Natural killer cell (primary cell): ENCODE measurements at regions not wholly inside any gene's neighbourhood (a gene's known extent, or its start where the extent isn't known, plus 50 kb on each side); places are given as distances from the start of the nearest gene placed in this dataset.

Source experiments
- ATAC-seq, 3 donors: fragments of 150-1000 bp in 2 of 3; fragments of 200-7000 bp in 1 of 3; cut with Tn5 transposase; 1 replicate in 1 of 3; 2 replicates in 2 of 3; pipeline ENCODE4 v1.10.0; 2021; ENCODE audit warnings: mild to moderate bottlenecking in 2 of 3, moderate library complexity in 2 of 3
- DNase-seq, 2 donors: peaks; one replicate each; pipeline versions ENCODE4 v3.0.0 to v3.0.0-alpha.2; 2013 to 2021; ENCODE audit warnings: mixed read lengths in 1 of 2
- H3K27ac ChIP-seq: one replicate; pipeline ENCODE4 v1.5.1; 2013; ENCODE audit warnings: mild to moderate bottlenecking, low read length
- H3K27me3 ChIP-seq: one replicate; pipeline ENCODE4 v1.6.1; 2013; ENCODE audit warnings: low read length; ENCODE audit not compliant: control insufficient read depth, insufficient read depth
- H3K36me3 ChIP-seq: one replicate; pipeline ENCODE4 v1.6.1; 2013; ENCODE audit warnings: low read length; ENCODE audit not compliant: control insufficient read depth, insufficient read depth
- H3K4me1 ChIP-seq: one replicate; pipeline ENCODE4 v1.6.1; 2013; ENCODE audit warnings: low read length; ENCODE audit not compliant: control insufficient read depth, insufficient read depth
- H3K4me3 ChIP-seq: one replicate; pipeline ENCODE4 v1.5.1; 2013; ENCODE audit warnings: low read length
- H3K9me3 ChIP-seq: one replicate; pipeline ENCODE4 v1.6.1; 2013; ENCODE audit warnings: low read length; ENCODE audit not compliant: control insufficient read depth, insufficient read depth
- H3K27ac Mint-ChIP-seq, 2 donors: one replicate each; pipeline ENCODE4 v1.8.0; 2022; ENCODE audit warnings: mild to moderate bottlenecking in 2 of 2, mixed read lengths in 2 of 2, moderate library complexity in 1 of 2
- H3K27me3 Mint-ChIP-seq, 2 donors: one replicate each; pipeline ENCODE4 v1.8.0; 2022; ENCODE audit warnings: low read depth in 2 of 2, mixed read lengths in 2 of 2
- H3K36me3 Mint-ChIP-seq: one replicate; pipeline ENCODE4 v1.8.0; 2022; ENCODE audit warnings: mixed read lengths
- H3K4me1 Mint-ChIP-seq, 2 donors: one replicate each; pipeline ENCODE4 v1.8.0; 2022; ENCODE audit warnings: mixed read lengths in 2 of 2
- H3K4me3 Mint-ChIP-seq: one replicate; pipeline ENCODE4 v1.8.0; 2022; ENCODE audit warnings: mild to moderate bottlenecking, moderate library complexity, mixed read lengths
- H3K9me3 Mint-ChIP-seq, 2 donors: one replicate each; pipeline ENCODE4 v1.8.0; 2022; ENCODE audit warnings: mixed read lengths in 2 of 2
- CTCF ChIP-seq: fragments of 200-600 bp; IDR thresholded peaks from one replicate; pipeline ENCODE4 v1.8.0; 2022; ENCODE audit warnings: antibody characterized with exemption
- WGBS: methylation state at CpG from one replicate; pipeline ENCODE4 v1.1.7; 2013; ENCODE audit warnings: missing lambda C conversion rate; ENCODE audit not compliant: insufficient coverage; 5-methylcytosine and 5-hydroxymethylcytosine counted together
- intact Hi-C: fragments of 100-400 bp; cut with micrococcal nuclease; formaldehyde crosslinking; loops from one replicate; pipeline ENCODE4 v1.14.2; 2022

- WGBS, result 92% methylated on average over 3 of the region's 3 CpGs
- ATAC-seq, result no peak
- Histone ChIP-seq H3K4me1 (no peaks in the 10 kb centered on the region), H3K4me3 (no peak overlapping the region), H3K9me3 (no peaks in the 10 kb centered on the region), H3K36me3 (no peaks in the 10 kb centered on the region), H3K27ac (no peak overlapping the region), H3K27me3 (no peaks in the 10 kb centered on the region)
- peaks cover 0 to 3% of the 10 kb centered on the region in 2 donors for H3K27me3 Mint-ChIP-seq
- no peaks in the 10 kb centered on the region for H3K36me3 Mint-ChIP-seq
- H3K4me1 Mint-ChIP-seq, result no peaks in the 10 kb centered on the region
- DNase-seq, result no peak
- no peak overlapping the region for H3K4me3 Mint-ChIP-seq
- intact Hi-C loops, result no loop called here
- no peak for TF ChIP-seq CTCF
- no peaks in the 10 kb centered on the region for H3K9me3 Mint-ChIP-seq
- H3K27ac Mint-ChIP-seq, result no peak overlapping the region
These were observed 143.0 kb downstream of the BUB3 start for GRCh38 chr10:123297175-123297574.

GRCh38 chr10:123298583-123298982 is 144.4 kb downstream of the BUB3 start:
- no peaks in the 10 kb centered on the region for H3K9me3 Mint-ChIP-seq
- H3K27ac ChIP-seq, result no peak overlapping the region
- H3K27me3 ChIP-seq, result no peaks in the 10 kb centered on the region
- no peak overlapping the region for H3K4me3 ChIP-seq
- intact Hi-C loops, result no loop called here
- no peaks in the 10 kb centered on the region for H3K4me1 Mint-ChIP-seq
- no peak overlapping the region for H3K27ac Mint-ChIP-seq
- WGBS, result 100% methylated on average over 2 of the region's 5 CpGs
- no peak for TF ChIP-seq CTCF
- H3K4me3 Mint-ChIP-seq, result no peak overlapping the region
- H3K9me3 ChIP-seq, result no peaks in the 10 kb centered on the region
- no peaks in the 10 kb centered on the region for H3K36me3 ChIP-seq
- DNase-seq (no peak), ATAC-seq (no peak)
- H3K4me1 ChIP-seq, result no peaks in the 10 kb centered on the region
- H3K36me3 Mint-ChIP-seq, result no peaks in the 10 kb centered on the region
- peaks cover 3 to 6% of the 10 kb centered on the region in 2 donors for H3K27me3 Mint-ChIP-seq

DNA sequence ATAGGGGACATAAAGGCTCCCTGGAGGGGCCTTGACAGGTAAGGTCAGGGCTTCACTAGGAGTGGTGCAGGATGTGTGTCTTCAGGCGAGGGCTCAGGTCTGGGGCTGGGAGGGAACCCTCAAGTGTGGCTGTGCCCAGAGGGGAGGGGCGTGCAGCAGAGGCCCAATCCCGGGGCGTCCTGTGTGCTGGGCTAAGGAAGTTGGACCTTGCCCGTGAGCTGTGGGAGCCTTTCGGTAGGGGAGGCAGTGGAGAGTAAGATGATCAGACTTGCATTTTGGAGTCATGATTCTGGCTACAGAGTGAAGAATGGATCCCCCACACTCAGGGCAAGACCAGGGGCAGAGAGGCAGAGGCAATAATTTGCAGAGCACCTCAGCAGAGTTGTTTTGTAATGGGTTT is 145.4 kb downstream of the BUB3 start:
- ATAC-seq (no peak), DNase-seq (no peak)
- peaks cover 3 to 6% of the 10 kb centered on the region in 2 donors for H3K27me3 Mint-ChIP-seq
- intact Hi-C loops, result no loop called here
- no peaks in the 10 kb centered on the region for H3K9me3 Mint-ChIP-seq
- WGBS, result 91% methylated on average over 6 of the region's 6 CpGs
- Histone ChIP-seq H3K27me3 (no peaks in the 10 kb centered on the region), H3K27ac (no peak overlapping the region), H3K9me3 (no peaks in the 10 kb centered on the region), H3K36me3 (no peaks in the 10 kb centered on the region), H3K4me3 (no peak overlapping the region), H3K4me1 (no peaks in the 10 kb centered on the region)
- no peak overlapping the region for H3K27ac Mint-ChIP-seq
- no peaks in the 10 kb centered on the region for H3K36me3 Mint-ChIP-seq
- H3K4me1 Mint-ChIP-seq, result no peaks in the 10 kb centered on the region
- TF ChIP-seq CTCF, result no peak
- no peak overlapping the region for H3K4me3 Mint-ChIP-seq

- 67% methylated on average over 9 of the region's 10 CpGs for WGBS
- H3K9me3 ChIP-seq, result no peaks in the 10 kb centered on the region
- intact Hi-C loops, result no loop called here
- H3K4me3 ChIP-seq, result no peak overlapping the region
- ATAC-seq (no peak), DNase-seq (no peak)
- Mint-ChIP-seq H3K27ac (no peak overlapping the region), H3K9me3 (no peaks in the 10 kb centered on the region), H3K27me3 (peaks cover 3 to 6% of the 10 kb centered on the region in 2 donors), H3K4me3 (no peak overlapping the region), H3K4me1 (no peaks in the 10 kb centered on the region), H3K36me3 (no peaks in the 10 kb centered on the region)
- no peak for TF ChIP-seq CTCF
- no peak overlapping the region for H3K27ac ChIP-seq
- no peaks in the 10 kb centered on the region for H3K27me3 ChIP-seq
- no peaks in the 10 kb centered on the region for H3K36me3 ChIP-seq
- no peaks in the 10 kb centered on the region for H3K4me1 ChIP-seq
These were observed 147.1 kb downstream of the BUB3 start for GRCh38 chr10:123301077-123301857.
